HG02623 (cell line): ENCODE measurements at regions not wholly inside any gene's neighbourhood (a gene's known extent, or its start where the extent isn't known, plus 50 kb on each side); places are given as distances from the start of the nearest gene placed in this dataset.
A peak's percentile ranks its signal among the peaks of the same experiment; 100 is the strongest.
"Not testable (repeated sequence)": the region's sequence is repeated elsewhere in the genome, so short reads cannot be mapped to it uniquely, and the experiment has no call there.

Experiments
- ATAC-seq: cut with Tn5 transposase; IDR thresholded peaks from one replicate; pipeline ENCODE4 v1.9.1; 2021; ENCODE audit warnings: moderate library complexity; ENCODE audit not compliant: unreplicated experiment

DNA sequence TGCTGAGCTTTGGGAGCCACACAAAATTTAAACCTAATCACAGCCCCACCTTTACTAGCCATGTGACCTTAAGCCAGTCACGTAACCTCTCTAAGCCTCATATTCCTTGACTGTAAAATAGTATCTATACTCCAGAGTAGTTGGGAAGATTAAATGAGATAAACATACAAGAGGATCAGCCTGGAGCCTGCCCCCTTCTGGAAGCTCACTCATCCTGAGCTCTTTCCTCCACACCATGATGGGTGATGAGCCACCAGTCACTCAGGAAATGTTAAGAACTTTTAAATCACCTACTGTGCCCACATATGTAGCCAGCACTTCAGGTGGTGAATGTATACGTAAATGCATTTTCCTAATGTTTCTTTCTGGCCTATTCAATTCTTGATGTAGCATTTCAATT, 195.9 kb upstream of the DDX18 start:
- no peak for ATAC-seq

DNA sequence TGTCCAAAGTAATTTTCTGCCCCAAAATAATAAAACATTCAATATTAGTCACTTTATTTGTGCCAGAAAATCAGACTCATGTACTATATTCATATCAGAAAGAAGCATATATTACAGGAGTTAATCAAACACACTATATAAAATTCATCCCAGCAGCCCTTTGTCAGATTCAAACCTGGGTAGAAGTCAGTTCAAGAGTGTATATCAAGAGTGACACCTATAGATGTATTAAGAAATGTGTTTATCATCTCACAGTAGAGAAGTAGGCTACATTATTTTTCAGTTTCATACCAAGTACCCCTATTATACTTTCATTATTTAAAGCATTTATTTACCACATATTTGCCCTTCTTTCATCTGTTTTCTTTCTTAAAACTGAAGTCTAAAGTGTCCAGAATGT, 193.2 kb upstream of the DDX18 start:
- ATAC-seq, result no peak

DNA sequence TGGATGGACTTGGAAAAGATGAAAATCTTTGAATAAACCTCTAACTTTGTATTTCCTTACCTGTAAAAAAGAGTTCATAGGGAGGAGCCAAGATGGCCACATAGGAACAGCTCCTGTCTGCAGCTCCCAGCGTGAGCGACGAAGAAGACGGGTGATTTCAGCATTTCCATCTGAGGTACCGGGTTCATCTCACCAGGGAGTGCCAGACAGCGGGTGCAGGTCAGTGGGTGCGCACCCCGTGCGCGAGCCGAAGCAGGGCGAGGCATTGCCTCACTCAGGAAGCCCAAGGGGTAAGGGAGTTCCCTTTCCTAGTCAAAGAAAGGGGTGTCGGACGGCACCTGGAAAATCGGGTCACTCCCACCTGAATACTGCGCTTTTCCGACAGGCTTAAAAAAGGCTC, 191.3 kb upstream of the DDX18 start:
- not testable (repeated sequence) for ATAC-seq

DNA sequence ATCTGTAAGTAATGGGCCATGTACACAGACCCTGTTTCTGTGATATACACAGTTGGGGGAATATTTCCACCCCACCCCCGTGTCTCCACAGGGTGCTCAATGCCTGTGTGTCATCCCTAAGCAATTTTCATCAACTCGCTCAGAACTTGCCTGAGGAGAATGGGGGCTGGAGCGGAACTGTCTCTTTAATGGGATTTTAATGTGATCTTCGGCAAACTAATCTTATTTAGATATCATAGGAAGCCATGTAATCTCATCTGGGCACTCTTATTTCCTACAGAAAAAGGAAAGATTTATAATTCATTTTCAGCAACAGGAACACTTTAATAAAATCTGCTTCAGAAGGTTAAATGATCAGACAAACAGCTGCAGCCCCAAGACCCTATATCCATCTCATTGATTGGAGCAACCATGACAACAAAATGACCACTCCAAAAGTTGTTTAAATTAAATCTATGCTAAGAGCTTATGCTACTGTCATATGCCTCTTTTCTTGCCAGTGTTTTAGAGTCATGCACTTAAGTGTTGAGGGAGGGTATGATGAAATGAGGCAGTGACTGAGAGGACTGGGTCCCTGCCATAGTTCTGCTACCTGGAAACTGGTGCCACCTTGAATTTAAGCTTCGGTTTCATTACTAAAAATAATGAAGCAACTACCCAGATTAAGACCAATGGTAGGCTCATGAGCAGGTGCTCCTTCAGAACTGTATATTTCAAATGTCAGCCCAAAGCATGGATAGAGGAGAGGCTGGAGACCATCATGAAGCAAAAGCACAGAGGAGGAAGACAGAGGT, 183.1 kb upstream of the DDX18 start:
- ATAC-seq, result no peak

DNA sequence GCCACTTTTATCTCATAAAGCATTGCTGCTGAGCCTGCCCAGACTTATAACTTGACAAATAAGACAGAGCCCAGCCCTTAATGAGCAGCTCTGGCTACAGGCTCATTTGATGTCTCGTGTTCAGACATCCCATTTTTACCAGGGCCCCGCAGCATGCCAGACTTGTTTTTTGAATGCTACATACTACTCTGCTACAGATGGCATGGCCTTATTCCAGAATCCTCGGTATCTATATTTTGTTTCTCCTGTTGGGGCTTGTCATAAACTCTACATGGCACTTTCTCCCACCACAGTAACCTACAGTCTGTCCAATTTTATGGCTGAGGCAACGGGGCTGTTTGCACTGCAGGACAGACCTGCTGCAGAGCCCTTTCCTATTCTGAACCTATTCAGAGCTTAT, 179.0 kb upstream of the DDX18 start:
- ATAC-seq, result no peak

DNA sequence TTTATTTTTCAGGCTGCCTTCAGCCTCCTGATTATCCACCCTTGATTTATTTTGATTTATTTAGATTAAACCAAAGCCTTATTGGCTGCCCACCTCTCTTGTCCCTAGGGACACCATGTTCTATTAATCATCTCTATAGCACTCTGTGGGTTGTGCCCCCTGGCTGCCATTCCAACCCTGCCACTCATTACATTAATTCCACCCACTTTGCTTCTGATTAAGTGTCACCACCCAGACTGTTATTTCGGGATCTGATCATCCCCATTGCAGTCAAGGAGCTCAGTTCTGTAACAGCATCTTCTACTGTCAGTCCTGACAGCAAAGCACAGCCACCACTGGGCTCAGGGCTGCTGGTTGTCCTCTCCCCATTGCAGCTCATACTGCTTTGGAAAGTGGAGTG, 175.1 kb upstream of the DDX18 start:
- ATAC-seq, result no peak

DNA sequence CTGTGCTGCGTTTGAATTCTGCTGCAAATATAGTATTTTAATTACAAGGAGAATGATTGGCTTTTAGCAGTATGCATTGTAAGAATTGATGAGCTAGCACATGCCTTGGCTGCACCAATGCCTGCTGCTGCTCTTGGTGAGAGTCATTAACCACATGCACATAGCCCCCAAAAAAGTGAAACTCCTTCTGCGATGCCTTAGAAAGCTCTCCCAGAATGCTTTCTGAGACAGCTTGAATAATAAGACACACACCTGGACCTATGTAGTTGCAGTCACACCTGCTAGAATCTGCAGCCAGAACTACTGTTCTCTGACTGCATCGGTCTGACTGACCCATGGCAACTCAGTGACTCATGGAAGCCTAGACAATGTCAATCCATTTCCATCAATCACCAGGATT, 170.1 kb upstream of the DDX18 start:
- ATAC-seq, result no peak

DNA sequence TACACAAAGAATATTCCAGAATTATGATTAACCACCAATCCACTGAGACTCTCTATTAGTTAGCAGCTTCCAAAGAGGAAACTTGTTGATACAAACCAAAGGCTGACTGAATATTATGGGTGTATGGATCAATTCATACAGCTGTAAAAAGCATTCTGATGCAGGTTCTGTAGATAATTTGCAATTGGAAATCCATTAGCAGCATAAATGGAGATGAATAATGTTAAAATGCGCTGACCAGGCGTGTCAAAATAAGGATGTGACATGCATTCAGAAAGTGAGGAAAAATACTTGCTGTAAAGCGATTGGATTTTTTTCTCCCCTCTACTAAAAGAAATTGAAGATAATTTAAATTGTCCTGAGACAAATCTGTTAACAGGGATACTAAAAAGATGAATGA, 169.0 kb upstream of the DDX18 start:
- ATAC-seq, result no peak

DNA sequence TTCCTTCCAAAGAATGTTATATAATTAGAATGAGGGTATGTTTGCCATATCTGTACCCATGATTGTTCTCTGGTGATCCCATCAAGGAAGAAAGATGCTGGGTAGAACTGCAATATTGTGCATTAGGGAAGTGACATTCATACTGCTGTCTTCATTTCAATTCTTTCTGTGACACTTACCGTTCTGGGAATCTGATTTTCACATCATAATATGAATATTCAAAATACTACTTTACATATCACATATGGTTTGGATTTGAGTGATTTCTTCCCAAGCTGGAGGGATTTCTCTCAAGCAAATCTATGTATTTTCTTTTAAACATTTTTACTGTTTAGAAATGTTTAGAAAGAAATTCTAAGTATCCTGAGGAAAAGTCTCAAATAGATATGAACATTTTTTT, 168.4 kb upstream of the DDX18 start:
- no peak for ATAC-seq

DNA sequence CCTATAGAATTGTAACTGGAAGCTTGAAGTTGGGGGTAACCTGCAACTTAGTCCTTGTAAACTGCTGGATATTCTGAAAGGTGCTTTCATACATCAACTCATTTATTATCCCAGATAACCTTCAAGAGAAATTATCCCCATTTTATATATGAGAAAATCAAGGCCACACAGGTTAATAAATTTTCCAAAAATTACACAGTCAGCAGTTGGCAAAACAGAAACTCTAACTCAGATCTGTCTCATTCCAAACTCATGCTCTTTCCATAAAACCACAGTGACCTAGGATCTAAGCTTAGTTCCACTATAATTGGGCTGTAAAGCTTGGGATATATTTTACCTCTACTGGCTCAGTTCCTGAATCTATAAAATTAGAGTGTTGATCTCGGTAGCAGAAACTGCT, 167.6 kb upstream of the DDX18 start:
- ATAC-seq, result no peak

DNA sequence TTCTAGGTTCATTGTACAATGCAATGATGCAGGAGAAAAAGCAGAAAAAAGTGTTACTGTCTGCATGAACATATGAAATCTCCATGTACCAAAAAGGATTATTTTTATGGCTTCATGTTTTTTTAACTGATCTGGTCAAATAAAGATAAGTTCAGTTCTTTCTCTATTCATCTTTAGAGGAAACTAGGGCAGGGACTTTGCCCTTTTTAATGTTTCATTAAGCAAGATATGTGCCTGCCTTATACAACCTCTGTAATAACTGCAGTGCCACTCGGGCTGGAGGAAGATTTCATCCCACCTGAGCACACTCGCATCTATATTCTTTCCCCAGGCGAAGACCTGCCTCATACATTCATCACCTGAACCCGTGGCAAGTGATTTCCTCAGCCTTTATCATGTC, 157.9 kb upstream of the DDX18 start:
- no peak for ATAC-seq

DNA sequence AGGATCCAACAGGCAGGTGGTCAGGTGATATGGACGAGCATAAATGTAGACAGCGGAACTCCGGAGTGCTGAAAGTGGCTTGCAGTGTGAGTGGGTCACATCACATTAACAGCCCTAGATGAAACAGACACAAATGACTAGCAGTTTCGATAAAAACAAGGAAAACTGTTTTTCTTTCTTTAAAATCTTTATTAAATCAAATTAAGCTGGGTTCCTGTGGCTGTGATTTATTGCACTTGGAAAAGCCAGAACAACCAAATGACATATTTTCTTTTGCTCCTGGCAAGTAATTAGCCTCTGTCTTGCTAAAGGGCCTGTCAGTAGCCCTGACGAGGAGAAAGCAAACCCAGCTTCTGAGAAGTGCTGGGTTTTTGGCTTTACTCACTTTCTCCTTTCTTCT, 152.9 kb upstream of the DDX18 start:
- ATAC-seq, result no peak

DNA sequence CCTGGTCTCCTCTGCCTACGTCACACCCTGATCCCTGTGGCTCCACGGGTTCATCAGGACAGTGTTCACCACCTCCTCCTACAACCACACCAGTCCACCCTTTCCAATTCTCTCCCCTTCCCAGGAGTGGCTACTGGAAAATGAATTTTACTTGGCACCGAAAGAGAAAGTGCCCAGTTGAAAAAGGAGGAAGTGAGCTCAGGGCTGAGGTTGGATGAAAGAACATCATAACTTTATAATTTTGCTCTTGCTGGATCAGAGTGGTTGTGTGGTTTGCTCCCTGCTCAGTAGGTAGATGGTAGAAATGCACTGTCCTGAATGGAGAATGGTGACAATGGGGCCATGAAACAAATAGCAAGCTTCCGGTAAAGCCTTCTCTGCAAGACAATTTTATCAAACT, 140.3 kb upstream of the DDX18 start:
- no peak for ATAC-seq

DNA sequence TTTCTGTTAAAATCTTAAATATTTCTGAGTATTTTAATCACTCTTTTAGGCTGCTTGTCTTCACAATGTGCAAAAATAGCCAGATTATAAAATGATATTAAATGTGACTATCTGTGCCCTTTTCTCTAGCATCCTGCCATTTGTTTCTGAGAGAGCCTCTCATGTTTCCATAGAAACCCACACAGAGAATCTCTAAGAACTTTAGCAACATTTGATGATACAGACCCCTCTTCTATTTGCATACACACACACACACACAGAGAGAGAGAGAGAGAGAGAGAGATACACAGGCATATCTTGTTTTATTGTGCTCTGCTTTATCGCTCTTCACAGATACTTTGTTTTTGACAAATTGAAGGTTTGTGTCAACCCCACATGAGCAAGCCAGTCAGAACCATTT, 134.5 kb upstream of the DDX18 start:
- no peak for ATAC-seq

DNA sequence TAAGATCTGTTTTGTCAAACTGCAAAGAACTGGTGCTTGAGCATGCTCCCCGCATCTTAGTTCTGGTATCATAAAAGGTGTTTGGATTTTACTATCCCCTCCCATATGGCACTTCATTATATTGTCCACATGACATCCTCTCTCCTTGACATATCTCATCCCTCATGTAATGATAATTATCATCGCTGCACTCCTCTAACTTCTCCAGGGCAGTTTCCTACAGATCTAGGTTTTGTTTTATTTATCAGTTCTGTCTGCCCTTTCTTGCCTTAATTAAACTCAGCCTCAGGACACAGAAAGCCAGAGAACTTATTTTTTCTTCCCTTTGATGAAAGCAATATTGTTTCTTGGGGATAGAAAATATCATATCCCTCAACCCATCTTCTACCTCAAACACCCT, 129.6 kb upstream of the DDX18 start:
- ATAC-seq, result no peak

DNA sequence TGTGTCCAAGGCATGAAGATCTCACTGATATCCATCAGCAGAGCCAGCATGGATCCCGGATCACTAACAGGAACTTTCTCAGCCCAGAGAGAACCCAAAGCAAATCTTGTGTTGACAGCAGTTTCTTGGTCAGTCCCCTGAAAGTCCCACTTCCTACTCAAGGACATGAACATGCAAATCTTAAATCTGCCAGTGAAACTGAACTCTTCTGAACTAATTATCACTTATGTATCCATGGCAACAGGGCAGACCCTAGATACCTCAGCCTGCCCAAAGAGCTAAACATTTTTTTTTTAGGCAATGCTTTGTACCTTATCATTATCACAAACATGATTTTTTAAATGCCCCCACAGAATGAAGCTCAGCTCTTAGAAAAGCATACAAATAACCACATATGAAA, 127.8 kb upstream of the DDX18 start:
- peak; percentile 98 for ATAC-seq

DNA sequence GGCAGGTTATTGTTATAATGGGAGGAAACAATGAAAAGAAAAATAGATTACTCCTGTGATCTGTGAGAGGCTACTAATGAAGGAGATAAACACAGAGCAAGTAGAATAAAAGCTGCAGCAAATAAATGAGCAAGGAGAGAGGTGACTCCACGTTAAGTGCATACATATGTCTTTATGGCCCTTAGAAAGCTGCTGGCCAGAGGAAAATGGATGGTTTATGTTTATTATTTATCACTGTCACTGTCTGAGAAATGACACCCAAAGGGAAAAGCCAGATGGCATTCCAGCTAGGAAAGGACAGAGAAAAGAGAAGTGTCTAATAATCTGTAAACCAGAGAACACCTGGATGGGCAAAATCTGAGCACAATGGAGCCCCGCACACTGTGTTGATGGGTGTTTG, 122.9 kb upstream of the DDX18 start:
- no peak for ATAC-seq

DNA sequence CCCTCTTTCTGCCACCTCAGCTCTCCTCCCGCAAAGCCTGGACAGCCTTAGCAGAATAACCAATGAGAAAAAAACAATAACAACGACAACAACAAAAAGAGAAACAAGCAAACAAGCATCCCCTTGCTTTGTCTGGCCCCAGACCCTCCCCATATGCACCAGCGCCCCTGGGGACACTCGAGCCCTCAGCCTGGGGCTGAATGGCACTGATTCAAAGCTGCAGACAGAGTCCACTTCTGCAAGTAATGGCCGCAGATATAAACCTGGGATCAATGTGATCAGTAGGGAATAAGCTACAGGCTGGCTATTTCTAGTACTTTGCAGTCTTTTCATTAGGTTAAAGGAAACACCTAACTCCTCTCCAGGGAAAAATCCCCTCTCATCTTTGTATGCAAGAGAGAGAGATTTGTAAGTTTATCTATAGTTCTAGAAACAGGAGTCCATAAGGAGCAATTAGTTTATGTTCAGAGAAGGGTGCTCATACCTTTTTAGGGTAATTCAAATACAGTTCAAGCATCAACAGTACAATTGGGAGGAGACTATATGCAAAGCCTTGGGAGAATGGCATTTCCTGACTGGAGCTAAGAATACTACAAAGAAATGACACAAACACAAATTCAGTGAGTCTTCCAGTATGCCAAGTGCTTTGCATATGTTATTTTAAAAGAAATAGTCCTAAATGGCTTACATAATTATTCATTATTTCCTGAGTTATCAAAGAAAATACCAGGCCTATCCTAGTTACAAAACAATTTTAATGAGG, 122.3 kb upstream of the DDX18 start:
- no peak for ATAC-seq

DNA sequence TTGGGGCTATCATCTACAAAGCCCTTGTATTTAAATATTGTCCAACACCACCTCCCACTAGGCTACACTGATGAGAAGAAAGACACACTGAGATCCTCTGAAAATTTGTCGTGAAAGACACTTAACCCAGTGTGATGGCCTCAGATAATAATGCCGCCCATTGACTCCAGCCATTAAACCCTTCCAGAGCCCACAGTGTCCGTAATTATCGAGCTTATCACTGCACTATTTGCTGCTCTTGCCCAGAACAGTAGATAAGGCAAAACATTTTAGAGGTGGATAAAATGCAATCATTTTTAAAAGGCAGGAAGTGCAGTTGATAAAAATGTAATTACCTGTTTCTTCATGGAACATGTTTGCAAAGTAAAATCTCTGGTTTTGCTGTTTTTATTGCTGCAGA, 121.3 kb upstream of the DDX18 start:
- ATAC-seq, result no peak

DNA sequence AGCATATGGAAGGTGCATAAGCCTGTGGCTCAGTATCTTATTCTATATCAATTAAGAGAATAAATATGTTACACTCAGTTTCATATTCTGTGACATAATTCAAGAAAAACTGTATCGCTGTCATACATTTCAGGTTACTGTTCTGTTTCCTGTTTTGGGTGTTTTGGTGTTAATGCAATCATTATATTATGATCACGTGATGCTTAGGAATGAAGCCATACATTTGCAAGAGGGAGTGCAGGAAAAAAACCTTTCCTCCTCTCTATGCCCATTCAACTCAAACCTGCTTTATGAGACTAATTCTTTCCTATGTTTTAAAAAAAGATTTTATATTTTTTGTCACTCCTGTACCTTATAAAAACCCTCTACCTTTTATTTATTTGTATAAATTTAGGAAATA, 120.8 kb upstream of the DDX18 start:
- ATAC-seq, result no peak

DNA sequence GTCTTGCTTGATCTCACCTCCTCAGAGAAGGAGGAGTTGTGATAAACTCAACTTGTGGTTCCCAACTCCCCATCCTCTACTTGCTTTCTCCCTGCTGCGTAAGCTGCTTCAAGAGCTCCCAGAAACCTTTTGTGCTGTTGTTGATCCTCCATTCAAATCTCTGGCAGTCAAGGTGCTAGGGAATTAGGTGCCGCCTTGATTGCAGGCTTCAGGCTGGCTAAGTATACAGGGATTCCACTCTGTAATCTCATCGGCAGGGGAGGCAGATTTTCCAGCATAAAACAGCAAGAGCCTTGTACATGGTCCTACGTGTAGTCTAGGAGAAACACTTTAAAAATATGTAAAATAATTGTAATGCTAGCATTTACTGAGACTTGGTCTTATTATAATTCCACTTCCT, 116.2 kb upstream of the DDX18 start:
- ATAC-seq, result no peak

DNA sequence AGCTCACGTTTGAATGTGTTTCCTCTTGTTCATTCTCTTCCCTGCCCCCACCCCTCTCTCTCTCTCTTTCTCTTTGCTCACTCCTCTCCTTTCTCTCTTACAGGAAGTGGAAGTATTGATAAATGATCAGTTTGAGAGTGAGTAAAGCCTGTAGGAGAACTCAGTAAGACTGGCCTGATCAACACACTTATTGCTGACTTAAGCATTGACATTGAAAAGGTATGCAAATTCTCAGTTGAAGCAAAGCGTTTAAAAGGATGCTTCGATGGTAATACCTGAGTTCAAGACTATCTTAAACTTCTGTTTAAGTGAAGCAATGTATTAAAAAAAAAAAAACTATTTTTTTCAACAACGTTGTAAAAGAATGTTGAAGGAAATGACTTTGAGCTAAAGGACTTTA, 115.7 kb upstream of the DDX18 start:
- ATAC-seq, result no peak

DNA sequence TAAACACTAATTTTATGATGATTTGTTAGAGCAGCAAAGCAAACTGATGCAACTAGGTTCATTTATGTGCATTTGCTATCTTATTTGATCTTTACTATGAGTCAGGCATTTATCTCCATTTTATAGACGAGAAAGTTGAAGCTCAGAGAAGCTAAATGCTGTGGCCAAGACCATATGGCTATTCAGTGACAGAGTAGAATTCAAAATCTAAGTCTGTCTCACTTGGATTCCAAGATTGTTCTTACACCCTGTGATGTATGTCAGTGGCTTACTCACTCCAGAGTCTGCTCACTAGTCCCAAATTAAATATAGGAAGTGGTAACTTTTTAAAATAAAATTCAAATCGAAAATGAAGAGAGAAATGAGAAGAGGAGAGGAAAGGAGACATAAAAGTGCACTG, 114.0 kb upstream of the DDX18 start:
- no peak for ATAC-seq
